Stimulated activated CD8-positive, alpha-beta memory T cell treated with anti-CD3 and anti-CD28 coated beads, Interleukin-7, amount 100 ng/mL, for 4 hours (primary cell): ENCODE measurements at regions not wholly inside any gene's neighbourhood (a gene's known extent, or its start where the extent isn't known, plus 50 kb on each side); places are given as distances from the start of the nearest gene placed in this dataset.

ENCODE experiments used
- DNase-seq, 2 donors: peaks; one replicate each; pipeline ENCODE4 v3.0.0-alpha.2; 2020; ENCODE audit warnings: low read depth in 2 of 2

- DNase-seq, result no peak
Observed at GRCh38 chr12:98144953-98145352, 370.4 kb upstream of the TMPO start.

GRCh38 chr12:98146043-98146442 is 369.3 kb upstream of the TMPO start:
- DNase-seq, result no peak

- no peak for DNase-seq
Observed at GRCh38 chr12:98146487-98146886, 368.9 kb upstream of the TMPO start.

GRCh38 chr12:98149270-98149669 is 366.1 kb upstream of the TMPO start:
- no peak for DNase-seq

GRCh38 chr12:98149691-98150210 is 365.6 kb upstream of the TMPO start:
- DNase-seq, result no peak

GRCh38 chr12:98151105-98151590 is 364.2 kb upstream of the TMPO start:
- DNase-seq, result no peak

- no peak for DNase-seq
Observed at GRCh38 chr12:98151984-98152383, 363.4 kb upstream of the TMPO start.

- DNase-seq, result no peak
Observed at GRCh38 chr12:98154850-98155249, 360.5 kb upstream of the TMPO start.

- DNase-seq, result no peak
Observed at GRCh38 chr12:98156697-98157096, 358.7 kb upstream of the TMPO start.

GRCh38 chr12:98162906-98163678 is 352.3 kb upstream of the TMPO start:
- no peak for DNase-seq

- DNase-seq, result no peak
Observed at GRCh38 chr12:98172304-98172703, 343.1 kb upstream of the TMPO start.

- DNase-seq, result no peak
Observed at GRCh38 chr12:98172801-98173200, 342.6 kb upstream of the TMPO start.

GRCh38 chr12:98173773-98174427 is 341.5 kb upstream of the TMPO start:
- no peak for DNase-seq

GRCh38 chr12:98174428-98174809 is 341.0 kb upstream of the TMPO start:
- no peak for DNase-seq

GRCh38 chr12:98178126-98178525 is 337.3 kb upstream of the TMPO start:
- no peak for DNase-seq

GRCh38 chr12:98179151-98179550 is 336.2 kb upstream of the TMPO start:
- no peak for DNase-seq

- no peak for DNase-seq
Observed at GRCh38 chr12:98180603-98181002, 334.8 kb upstream of the TMPO start.

GRCh38 chr12:98182821-98183220 is 332.6 kb upstream of the TMPO start:
- no peak for DNase-seq

GRCh38 chr12:98185606-98186005 is 329.8 kb upstream of the TMPO start:
- no peak for DNase-seq

GRCh38 chr12:98188650-98189077 is 326.7 kb upstream of the TMPO start:
- DNase-seq, result no peak

- DNase-seq, result no peak
Observed at GRCh38 chr12:98194591-98194990, 320.8 kb upstream of the TMPO start.

- DNase-seq, result no peak
Observed at GRCh38 chr12:98198261-98198982, 317.0 kb upstream of the TMPO start.
